Spleen (tissue), 7 donors: ENCODE measurements at regions not wholly inside any gene's neighbourhood (a gene's known extent, or its start where the extent isn't known, plus 50 kb on each side); places are given as distances from the start of the nearest gene placed in this dataset.

Source experiments
- CTCF ChIP-seq, 11 experiments: fragments of 200-600 bp in 7 of 11; fragments of 450-650 bp in 4 of 11; sonication (generic) in 4 of 11; IDR thresholded peaks in 8 of 11; conservative IDR thresholded peaks in 3 of 11; 1 replicate in 7 of 11; 2 replicates in 4 of 11; pipeline versions ENCODE4 v1.4.0 to v1.8.0; 2016 to 2021; ENCODE audit warnings: antibody characterized with exemption in 11 of 11, inconsistent platforms in 4 of 11, mild to moderate bottlenecking in 1 of 11
- POLR2AphosphoS5 ChIP-seq, 3 donors: sonication (generic); formaldehyde crosslinking; IDR thresholded peaks; one replicate each; pipeline ENCODE4 v1.5.1; 2017; ENCODE audit warnings: antibody characterized with exemption in 3 of 3
- donor health status: DM: no; HTN: no; CAD: no; lungs with moderate emphysema.
- donor health status: DM: no; HTN: no; CAD: no.
- donor health status: DM: no; HTN: no; CAD: no.

- TF ChIP-seq CTCF (IDR thresholded peaks at IDR 0.05 in 8 of 11, conservative IDR thresholded peaks at IDR 0.05 in 3 of 11): no peak
- no peak for TF ChIP-seq POLR2AphosphoS5 (IDR thresholded peaks at IDR 0.05)
Observed at GRCh38 chr13:60936281-60936680, 479.4 kb downstream of the PCDH20 start.
